ENCODE measurements at regions not wholly inside any gene's neighbourhood (a gene's known extent, or its start where the extent isn't known, plus 50 kb on each side); places are given as distances from the start of the nearest gene placed in this dataset.
"Not testable (repeated sequence)": the region's sequence is repeated elsewhere in the genome, so short reads cannot be mapped to it uniquely, and the experiment has no call there.

DNA sequence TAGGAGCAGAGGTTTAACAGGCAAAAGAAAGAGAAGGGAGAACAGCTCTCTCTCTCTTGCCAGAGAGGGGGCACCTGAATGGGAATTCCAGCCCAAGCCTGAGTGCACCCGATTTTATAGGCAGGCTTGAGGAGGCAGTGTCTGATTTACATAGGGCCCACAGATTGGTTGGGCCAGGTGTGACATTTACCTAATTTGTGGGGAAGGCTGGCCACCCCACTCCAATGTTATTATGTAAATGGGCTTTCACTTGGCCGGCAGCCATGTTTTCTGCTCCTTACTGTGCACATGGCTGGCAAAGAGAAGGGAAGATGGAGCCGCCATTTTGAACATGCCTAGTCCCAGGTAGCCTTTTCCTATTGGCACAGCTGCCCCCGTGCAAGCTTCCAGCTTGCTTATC lies 735.5 kb upstream of the AUTS2 start:
- H3K4me1 ChIP-seq: no peaks in the 10 kb centered on the region
- no peaks in the 10 kb centered on the region for H3K36me3 ChIP-seq
- WGBS: 83% methylated on average over 4 of the region's 4 CpGs
- no peak for DNase-seq (ENCODE audit: extremely low spot score)
- no peaks in the 10 kb centered on the region for H3K9me3 ChIP-seq
- H3K27ac ChIP-seq (replicated peaks in 1 of 4): no peak overlapping the region
- H3K4me3 ChIP-seq: no peak overlapping the region
- intact Hi-C loops (cut with DNase I): no loop called here
- TF ChIP-seq, protein P1, sequence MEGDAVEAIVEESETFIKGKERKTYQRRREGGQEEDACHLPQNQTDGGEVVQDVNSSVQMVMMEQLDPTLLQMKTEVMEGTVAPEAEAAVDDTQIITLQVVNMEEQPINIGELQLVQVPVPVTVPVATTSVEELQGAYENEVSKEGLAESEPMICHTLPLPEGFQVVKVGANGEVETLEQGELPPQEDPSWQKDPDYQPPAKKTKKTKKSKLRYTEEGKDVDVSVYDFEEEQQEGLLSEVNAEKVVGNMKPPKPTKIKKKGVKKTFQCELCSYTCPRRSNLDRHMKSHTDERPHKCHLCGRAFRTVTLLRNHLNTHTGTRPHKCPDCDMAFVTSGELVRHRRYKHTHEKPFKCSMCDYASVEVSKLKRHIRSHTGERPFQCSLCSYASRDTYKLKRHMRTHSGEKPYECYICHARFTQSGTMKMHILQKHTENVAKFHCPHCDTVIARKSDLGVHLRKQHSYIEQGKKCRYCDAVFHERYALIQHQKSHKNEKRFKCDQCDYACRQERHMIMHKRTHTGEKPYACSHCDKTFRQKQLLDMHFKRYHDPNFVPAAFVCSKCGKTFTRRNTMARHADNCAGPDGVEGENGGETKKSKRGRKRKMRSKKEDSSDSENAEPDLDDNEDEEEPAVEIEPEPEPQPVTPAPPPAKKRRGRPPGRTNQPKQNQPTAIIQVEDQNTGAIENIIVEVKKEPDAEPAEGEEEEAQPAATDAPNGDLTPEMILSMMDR (IDR thresholded peaks at IDR 0.05): no peak
- TF ChIP-seq EP300 (IDR thresholded peaks at IDR 0.05) (no peak), POLR2A (IDR thresholded peaks at IDR 0.05; ENCODE audit: low read depth) (no peak), POLR2AphosphoS5 (IDR thresholded peaks at IDR 0.05) (no peak)
- no peaks in the 10 kb centered on the region for H3K27me3 ChIP-seq

DNA sequence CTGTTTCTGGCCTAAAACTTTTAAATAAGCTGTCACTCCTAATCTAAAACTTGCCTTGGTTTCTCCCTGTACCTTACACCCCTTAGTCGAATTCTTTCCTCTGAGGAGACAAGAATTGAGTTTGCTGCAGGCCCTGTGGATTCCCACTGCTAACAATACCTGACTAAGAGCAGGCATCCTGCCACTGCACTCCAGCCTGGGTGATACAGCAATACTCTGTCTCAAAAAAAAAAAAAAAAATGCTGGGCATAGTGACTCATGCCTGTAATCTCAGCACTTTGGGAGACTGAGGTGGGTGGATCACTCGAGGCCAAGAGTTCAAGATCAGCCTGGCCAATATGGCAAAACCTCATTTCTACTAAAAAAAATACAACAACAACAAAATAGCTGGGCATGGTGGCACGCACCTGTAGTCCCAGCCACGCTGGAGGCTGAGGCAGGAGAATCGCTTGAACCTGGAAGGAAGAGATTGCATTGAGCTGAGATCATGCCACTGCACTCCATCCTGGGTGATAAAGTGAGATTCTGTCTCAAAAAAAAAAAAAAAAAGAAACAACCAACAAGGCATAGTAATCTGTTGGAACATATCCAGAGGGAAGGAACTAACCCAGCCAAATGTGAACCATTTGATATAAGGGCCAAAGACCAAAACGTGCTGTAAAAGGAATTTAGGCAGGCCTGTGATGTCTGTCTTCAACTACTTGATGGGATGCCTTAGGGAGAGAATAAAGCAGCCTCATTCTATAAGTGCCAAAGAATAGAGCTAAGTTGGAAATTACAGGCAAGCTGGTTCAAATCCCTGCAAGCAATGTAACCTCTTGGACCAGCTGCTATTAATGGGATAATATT lies 732.7 kb upstream of the AUTS2 start:
- no peak for DNase-seq (ENCODE audit: extremely low spot score)
- TF ChIP-seq, protein P1 (IDR thresholded peaks at IDR 0.05): no peak
- TF ChIP-seq POLR2A (IDR thresholded peaks at IDR 0.05; ENCODE audit: low read depth): no peak
- TF ChIP-seq POLR2AphosphoS5 (IDR thresholded peaks at IDR 0.05): no peak
- Histone ChIP-seq H3K9me3 (no peaks in the 10 kb centered on the region), H3K4me3 (no peak overlapping the region), H3K27me3 (no peaks in the 10 kb centered on the region), H3K4me1 (no peaks in the 10 kb centered on the region), H3K36me3 (no peaks in the 10 kb centered on the region), H3K27ac (replicated peaks in 1 of 4) (no peak overlapping the region)
- intact Hi-C loops (cut with DNase I): no loop called here
- 78% methylated on average over 6 of the region's 6 CpGs for WGBS

DNA sequence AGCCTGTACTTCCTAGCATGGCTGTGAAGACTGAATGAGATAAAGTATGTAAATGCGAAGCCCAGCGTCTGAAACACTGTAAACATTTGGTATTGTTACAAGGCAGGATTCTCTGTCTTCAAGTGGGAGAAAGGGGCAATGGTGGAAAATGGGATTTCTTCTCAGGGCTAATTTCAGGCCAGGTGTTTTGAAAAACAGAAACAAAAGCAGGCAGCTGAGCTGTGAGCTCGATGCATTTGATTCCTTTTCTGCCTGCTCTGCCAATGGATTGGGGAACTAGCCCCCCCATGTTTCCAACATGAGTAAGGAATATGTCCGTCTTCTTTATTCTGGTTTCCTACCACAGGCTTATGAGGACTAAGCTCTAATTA lies 732.1 kb upstream of the AUTS2 start:
- Histone ChIP-seq H3K4me3 (no peak overlapping the region), H3K27ac (replicated peaks in 1 of 4) (no peak overlapping the region), H3K4me1 (no peaks in the 10 kb centered on the region), H3K27me3 (no peaks in the 10 kb centered on the region), H3K9me3 (no peaks in the 10 kb centered on the region), H3K36me3 (no peaks in the 10 kb centered on the region)
- intact Hi-C loops (cut with DNase I): no loop called here
- no peak for DNase-seq (ENCODE audit: extremely low spot score)
- TF ChIP-seq POLR2A (IDR thresholded peaks at IDR 0.05; ENCODE audit: low read depth) (no peak), EP300 (IDR thresholded peaks at IDR 0.05) (no peak), POLR2AphosphoS5 (IDR thresholded peaks at IDR 0.05) (no peak)
- 76% methylated on average over 4 of the region's 4 CpGs for WGBS

DNA sequence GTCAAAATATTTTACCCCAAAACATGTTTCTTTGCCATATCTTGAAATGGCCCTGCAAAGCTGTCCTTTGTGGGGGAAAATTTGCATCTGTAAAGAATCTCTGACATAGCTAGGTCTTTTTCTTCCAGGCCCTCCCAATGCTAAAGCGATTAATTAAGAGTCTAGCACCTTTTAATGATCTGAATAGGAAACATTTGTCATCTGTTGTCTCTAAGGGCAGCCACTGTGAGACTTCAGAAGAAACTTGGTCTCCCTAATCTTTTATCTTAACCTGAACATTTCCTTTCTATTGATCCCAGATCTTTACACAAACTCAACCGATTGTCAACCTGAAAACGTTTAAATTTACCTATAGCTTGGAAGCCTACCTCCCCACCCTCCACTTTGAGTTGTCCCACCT lies 731.6 kb upstream of the AUTS2 start:
- H3K4me1 ChIP-seq; H3K27me3 ChIP-seq; DNase-seq (ENCODE audit: extremely low spot score); H3K4me3 ChIP-seq; H3K9me3 ChIP-seq; H3K36me3 ChIP-seq; intact Hi-C loops (cut with DNase I); H3K27ac ChIP-seq (replicated peaks in 1 of 4): not testable (repeated sequence)
- 73% methylated on average over 3 of the region's 3 CpGs for WGBS

DNA sequence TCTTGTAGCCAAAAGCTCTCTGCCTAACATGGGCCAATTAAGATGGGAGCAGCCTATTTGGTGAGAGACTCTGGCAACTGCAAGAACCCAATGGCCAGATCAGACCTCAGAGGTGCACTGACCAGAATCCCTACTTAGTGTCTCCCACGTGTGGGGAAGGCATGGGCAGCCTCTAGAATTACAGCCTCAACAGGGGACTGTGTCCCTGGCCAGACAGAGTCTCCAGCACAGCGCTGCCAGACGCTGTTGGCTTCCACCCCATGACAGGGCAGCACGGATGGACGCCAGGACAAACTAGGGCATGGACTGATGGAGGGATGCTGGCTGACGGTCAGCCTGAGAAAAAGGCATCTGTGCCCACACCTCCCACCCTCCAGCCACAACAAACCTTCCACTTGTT lies 729.3 kb upstream of the AUTS2 start:
- intact Hi-C loops (cut with DNase I): no loop called here
- 81% methylated on average over 6 of the region's 6 CpGs for WGBS

DNA sequence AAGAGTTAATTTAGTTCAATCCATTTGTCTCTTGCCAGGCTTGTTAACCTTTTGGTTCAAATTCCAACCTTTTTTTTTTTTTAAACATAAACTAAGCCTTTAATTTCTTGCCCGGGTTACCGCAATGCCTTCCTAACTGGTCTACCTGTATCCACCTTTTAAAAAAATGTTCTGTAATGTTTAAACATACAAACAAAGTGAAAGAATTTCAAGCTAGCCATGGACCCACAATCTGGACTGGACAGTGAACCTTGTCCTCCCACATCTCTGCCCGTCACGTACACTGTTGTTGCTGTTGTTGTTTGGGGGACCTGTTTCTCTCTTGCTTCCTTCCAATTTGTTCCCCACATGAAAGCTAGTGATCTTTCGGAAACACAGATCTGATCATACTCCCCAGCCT lies 724.7 kb upstream of the AUTS2 start:
- Histone ChIP-seq H3K4me3 (no peak overlapping the region), H3K36me3 (no peaks in the 10 kb centered on the region), H3K4me1 (no peaks in the 10 kb centered on the region), H3K9me3 (no peaks in the 10 kb centered on the region), H3K27ac (replicated peaks in 1 of 4) (no peak overlapping the region), H3K27me3 (no peaks in the 10 kb centered on the region)
- WGBS: 95% methylated on average over 5 of the region's 5 CpGs
- TF ChIP-seq, protein P1 (IDR thresholded peaks at IDR 0.05): no peak
- TF ChIP-seq EP300 (IDR thresholded peaks at IDR 0.05) (no peak), POLR2AphosphoS5 (IDR thresholded peaks at IDR 0.05) (no peak), POLR2A (IDR thresholded peaks at IDR 0.05; ENCODE audit: low read depth) (no peak)
- DNase-seq (ENCODE audit: extremely low spot score): no peak
- intact Hi-C loops (cut with DNase I): no loop called here

More for the DNA sequence above, 729.3 kb upstream of the AUTS2 start:
- TF ChIP-seq POLR2A (IDR thresholded peaks at IDR 0.05; ENCODE audit: low read depth): no peak
- no peak for DNase-seq (ENCODE audit: extremely low spot score)
- no peaks in the 10 kb centered on the region for H3K9me3 ChIP-seq
- no peaks in the 10 kb centered on the region for H3K27me3 ChIP-seq
- H3K36me3 ChIP-seq: no peaks in the 10 kb centered on the region
- no peaks in the 10 kb centered on the region for H3K4me1 ChIP-seq
- H3K4me3 ChIP-seq: no peak overlapping the region
- H3K27ac ChIP-seq (replicated peaks in 1 of 4): no peak overlapping the region

Data from esophagus muscularis mucosa (tissue), 4 donors.